Upper lobe of left lung (tissue), 6 donors: ENCODE measurements at regions not wholly inside any gene's neighbourhood (a gene's known extent, or its start where the extent isn't known, plus 50 kb on each side); places are given as distances from the start of the nearest gene placed in this dataset.
A peak's percentile ranks its signal among the peaks of the same experiment; 100 is the strongest.

Experiments used
- ATAC-seq, 2 donors: fragments of 200-7000 bp; cut with Tn5 transposase; one replicate each; pipeline ENCODE4 v1.9.1; 2022; ENCODE audit warnings: mild to moderate bottlenecking in 2 of 2, moderate library complexity in 2 of 2; ENCODE audit not compliant: low FRiP score in 2 of 2
- DNase-seq, 2 donors: peaks; one replicate each; pipeline ENCODE4 v3.0.0-alpha.2; 2019 to 2020
- H3K27ac ChIP-seq, 4 donors: fragments of 200-600 bp; sonication (generic); one replicate each; pipeline ENCODE4 v1.5.1; 2016 to 2019
- H3K27me3 ChIP-seq, 4 donors: fragments of 200-600 bp; sonication (generic); one replicate each; pipeline ENCODE4 v1.5.1; 2017 to 2019
- H3K36me3 ChIP-seq, 4 donors: fragments of 200-600 bp; sonication (generic); one replicate each; pipeline ENCODE4 v1.5.1; 2016 to 2019
- H3K4me1 ChIP-seq, 4 donors: fragments of 200-600 bp; sonication (generic); one replicate each; pipeline ENCODE4 v1.5.1; 2018 to 2019
- H3K4me3 ChIP-seq, 4 donors: fragments of 200-600 bp; sonication (generic); one replicate each; pipeline ENCODE4 v1.5.1; 2017 to 2019; ENCODE audit warnings: mild to moderate bottlenecking in 2 of 4, moderate library complexity in 1 of 4
- H3K9me3 ChIP-seq, 4 donors: fragments of 200-600 bp; sonication (generic); one replicate each; pipeline ENCODE4 v1.5.1; 2018 to 2019
- EP300 ChIP-seq, 4 donors: sonication (generic); formaldehyde crosslinking; IDR thresholded peaks; one replicate each; pipeline ENCODE4 v1.5.1; 2017; ENCODE audit warnings: antibody characterized with exemption in 4 of 4, control low read depth in 2 of 4
- POLR2A ChIP-seq, 4 donors: fragments of 450-650 bp; IDR thresholded peaks; one replicate each; pipeline ENCODE4 v1.5.1; 2016 to 2017; ENCODE audit warnings: antibody characterized with exemption in 4 of 4, mild to moderate bottlenecking in 2 of 4
- POLR2AphosphoS5 ChIP-seq, 2 donors: sonication (generic); formaldehyde crosslinking; IDR thresholded peaks; one replicate each; pipeline ENCODE4 v1.5.1; 2017; ENCODE audit warnings: antibody characterized with exemption in 2 of 2
- WGBS, 2 donors: methylation state at CpG; one replicate each; pipeline ENCODE4 v1.1.5; 2017 to 2018; 5-methylcytosine and 5-hydroxymethylcytosine counted together
- TF ChIP-seq, protein P1 (sequence below), 6 experiments: fragments of 450-650 bp in 4 of 6; fragments of 200-600 bp in 2 of 6; sonication (generic) in 2 of 6; IDR thresholded peaks; one replicate each; pipeline ENCODE4 v1.5.1; 2016 to 2019; ENCODE audit warnings: antibody characterized with exemption in 6 of 6
- donor health status: DM: no; HTN: no; CAD: no; lungs with moderate emphysema.
- donor health status: DM: no; HTN: yes; CAD: no; lungs with severe emphysema.

DNA sequence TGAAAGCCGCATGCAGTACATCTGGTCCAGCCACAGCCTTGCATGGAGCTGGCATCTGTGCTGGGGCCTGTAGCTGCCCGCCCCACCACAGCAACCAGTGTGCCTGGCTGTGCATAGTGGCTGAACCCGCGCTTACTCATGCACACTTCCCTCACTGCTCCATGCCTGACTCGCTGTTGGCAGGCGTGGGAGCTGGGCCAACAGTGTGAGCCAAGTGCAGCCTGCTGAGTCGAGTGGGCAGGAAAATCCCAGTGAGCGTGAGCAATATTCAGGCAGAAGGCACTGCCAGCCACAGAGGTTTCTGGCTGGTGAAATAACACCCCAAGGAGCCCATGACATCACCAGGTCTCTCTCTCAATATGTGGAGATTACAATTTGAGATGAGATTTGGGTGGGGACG lies 1674.1 kb upstream of the TMEFF2 start:
- Histone ChIP-seq H3K36me3 (no peaks in the 10 kb centered on the region), H3K27ac (no peak overlapping the region), H3K4me3 (no peak overlapping the region), H3K9me3 (no peaks in the 10 kb centered on the region), H3K4me1 (no peaks in the 10 kb centered on the region), H3K27me3 (no peaks in the 10 kb centered on the region)
- DNase-seq (peak in 1 of 2 donors; percentile 27), ATAC-seq (peak in 1 of 2 donors; percentile 28)
- TF ChIP-seq POLR2AphosphoS5 (IDR thresholded peaks at IDR 0.05): no peak
- TF ChIP-seq EP300 (IDR thresholded peaks at IDR 0.05): no peak
- TF ChIP-seq POLR2A (IDR thresholded peaks at IDR 0.05): no peak
- TF ChIP-seq, protein P1, sequence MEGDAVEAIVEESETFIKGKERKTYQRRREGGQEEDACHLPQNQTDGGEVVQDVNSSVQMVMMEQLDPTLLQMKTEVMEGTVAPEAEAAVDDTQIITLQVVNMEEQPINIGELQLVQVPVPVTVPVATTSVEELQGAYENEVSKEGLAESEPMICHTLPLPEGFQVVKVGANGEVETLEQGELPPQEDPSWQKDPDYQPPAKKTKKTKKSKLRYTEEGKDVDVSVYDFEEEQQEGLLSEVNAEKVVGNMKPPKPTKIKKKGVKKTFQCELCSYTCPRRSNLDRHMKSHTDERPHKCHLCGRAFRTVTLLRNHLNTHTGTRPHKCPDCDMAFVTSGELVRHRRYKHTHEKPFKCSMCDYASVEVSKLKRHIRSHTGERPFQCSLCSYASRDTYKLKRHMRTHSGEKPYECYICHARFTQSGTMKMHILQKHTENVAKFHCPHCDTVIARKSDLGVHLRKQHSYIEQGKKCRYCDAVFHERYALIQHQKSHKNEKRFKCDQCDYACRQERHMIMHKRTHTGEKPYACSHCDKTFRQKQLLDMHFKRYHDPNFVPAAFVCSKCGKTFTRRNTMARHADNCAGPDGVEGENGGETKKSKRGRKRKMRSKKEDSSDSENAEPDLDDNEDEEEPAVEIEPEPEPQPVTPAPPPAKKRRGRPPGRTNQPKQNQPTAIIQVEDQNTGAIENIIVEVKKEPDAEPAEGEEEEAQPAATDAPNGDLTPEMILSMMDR (IDR thresholded peaks at IDR 0.05): no peak
- 88 to 92% methylated on average over 6 to 9 of the region's 9 CpGs for WGBS, 2 donors

- WGBS, 2 donors: 85 to 87% methylated on average over 4 to 5 of the region's 5 CpGs
Observed at GRCh38 chr2:193868132-193868531, 1673.4 kb upstream of the TMEFF2 start.

DNA sequence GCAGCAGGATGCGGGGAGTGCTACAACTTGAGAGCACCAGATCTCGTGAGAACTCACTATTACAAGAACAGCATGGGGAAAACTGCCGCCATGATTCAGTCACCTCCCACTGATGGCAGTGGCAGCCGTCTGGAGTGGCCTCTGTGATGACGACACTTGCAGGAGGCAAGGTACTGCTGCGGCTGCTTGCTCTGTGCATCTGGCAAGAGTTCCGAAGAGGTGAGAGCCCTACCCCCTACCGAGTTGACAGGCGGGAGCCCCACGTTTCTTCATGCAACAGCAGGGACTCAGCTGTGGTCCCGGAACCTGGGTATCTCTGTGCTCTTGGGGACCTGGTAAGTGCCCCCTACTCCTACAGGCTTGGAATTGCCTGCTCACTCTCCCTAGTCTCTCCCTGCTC lies 1672.7 kb upstream of the TMEFF2 start:
- H3K9me3 ChIP-seq: no peaks in the 10 kb centered on the region
- H3K36me3 ChIP-seq: no peaks in the 10 kb centered on the region
- H3K27ac ChIP-seq: no peak overlapping the region
- TF ChIP-seq EP300 (IDR thresholded peaks at IDR 0.05) (no peak), POLR2A (IDR thresholded peaks at IDR 0.05) (no peak), POLR2AphosphoS5 (IDR thresholded peaks at IDR 0.05) (no peak)
- TF ChIP-seq, protein P1 (IDR thresholded peaks at IDR 0.05): no peak
- peak in 1 of 2 donors; percentile 1 for DNase-seq
- H3K4me3 ChIP-seq: no peak overlapping the region
- 88 to 89% methylated on average over 4 to 10 of the region's 11 CpGs for WGBS, 2 donors
- ATAC-seq: no peak
- H3K4me1 ChIP-seq: no peaks in the 10 kb centered on the region
- no peaks in the 10 kb centered on the region for H3K27me3 ChIP-seq

More at GRCh38 chr2:193868132-193868531, 1673.4 kb upstream of the TMEFF2 start:
- ATAC-seq (no peak), DNase-seq (no peak)
- Histone ChIP-seq H3K4me3 (no peak overlapping the region), H3K36me3 (no peaks in the 10 kb centered on the region), H3K4me1 (no peaks in the 10 kb centered on the region), H3K27ac (no peak overlapping the region), H3K27me3 (no peaks in the 10 kb centered on the region), H3K9me3 (no peaks in the 10 kb centered on the region)
- TF ChIP-seq POLR2A (IDR thresholded peaks at IDR 0.05): no peak
- no peak for TF ChIP-seq POLR2AphosphoS5 (IDR thresholded peaks at IDR 0.05)
- no peak for TF ChIP-seq EP300 (IDR thresholded peaks at IDR 0.05)

DNA sequence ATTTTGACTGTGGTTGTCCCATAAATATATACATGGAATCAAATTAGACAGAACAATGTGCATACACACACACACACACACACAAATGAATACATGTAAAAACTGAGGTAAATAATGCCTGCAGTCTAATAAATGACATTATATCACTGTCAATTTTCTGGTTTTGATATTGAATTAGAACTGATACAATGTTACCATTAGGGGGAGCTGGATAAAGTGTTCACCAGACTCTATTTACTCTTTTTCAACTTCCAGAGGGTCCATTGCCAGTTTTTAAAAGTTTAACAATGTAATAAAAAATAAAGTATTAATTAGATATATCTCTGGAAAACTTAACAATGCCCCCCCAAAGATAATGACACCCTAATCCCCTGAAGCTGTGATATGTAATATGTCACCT lies 1666.8 kb upstream of the TMEFF2 start:
- TF ChIP-seq EP300 (IDR thresholded peaks at IDR 0.05) (no peak), POLR2AphosphoS5 (IDR thresholded peaks at IDR 0.05) (no peak), POLR2A (IDR thresholded peaks at IDR 0.05) (no peak)
- TF ChIP-seq, protein P1 (IDR thresholded peaks at IDR 0.05): no peak
- Histone ChIP-seq H3K9me3 (no peaks in the 10 kb centered on the region), H3K36me3 (no peaks in the 10 kb centered on the region), H3K4me3 (no peak overlapping the region), H3K27ac (no peak overlapping the region), H3K27me3 (no peaks in the 10 kb centered on the region), H3K4me1 (no peaks in the 10 kb centered on the region)
- ATAC-seq (no peak), DNase-seq (no peak)

- no peak overlapping the region for H3K27ac ChIP-seq
- WGBS, 2 donors: 84 to 86% methylated on average over 6 of the region's 6 CpGs
Observed at GRCh38 chr2:193847991-193848390, 1653.3 kb upstream of the TMEFF2 start.

More at GRCh38 chr2:193847991-193848390, 1653.3 kb upstream of the TMEFF2 start:
- TF ChIP-seq EP300 (IDR thresholded peaks at IDR 0.05) (no peak), POLR2AphosphoS5 (IDR thresholded peaks at IDR 0.05) (no peak), POLR2A (IDR thresholded peaks at IDR 0.05) (no peak)
- TF ChIP-seq, protein P1 (IDR thresholded peaks at IDR 0.05): no peak
- H3K36me3 ChIP-seq: no peaks in the 10 kb centered on the region
- no peak overlapping the region for H3K4me3 ChIP-seq
- no peaks in the 10 kb centered on the region for H3K27me3 ChIP-seq
- no peak for ATAC-seq
- no peaks in the 10 kb centered on the region for H3K9me3 ChIP-seq
- DNase-seq: no peak
- no peaks in the 10 kb centered on the region for H3K4me1 ChIP-seq
